ENCODE measurements at regions not wholly inside any gene's neighbourhood (a gene's known extent, or its start where the extent isn't known, plus 50 kb on each side); places are given as distances from the start of the nearest gene placed in this dataset.

DNA sequence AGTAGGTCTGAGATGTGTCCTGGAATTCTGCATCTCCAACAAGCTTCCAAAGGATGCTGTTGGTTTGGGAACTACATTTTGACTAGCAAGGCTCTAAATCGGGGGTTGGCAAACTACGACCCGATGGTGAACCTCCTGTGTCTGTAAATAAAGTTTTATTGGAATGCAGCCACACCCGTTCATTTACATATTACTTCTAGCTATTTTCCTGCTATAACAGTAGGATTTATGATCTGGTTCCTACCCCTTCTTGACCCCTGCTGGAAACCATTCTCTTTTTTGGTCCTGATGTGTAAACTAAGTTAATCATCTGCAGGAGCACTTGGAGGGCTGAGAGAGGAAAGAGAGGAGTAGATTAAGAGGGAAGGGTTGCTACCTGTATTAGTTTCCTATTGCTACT, 454.5 kb downstream of the RASEF start:
- H3K4me3 ChIP-seq (ENCODE audit: low read depth in 1 of 2, low read length in 2 of 2), result no peak overlapping the region
- H3K4me1 ChIP-seq (ENCODE audit: control insufficient read depth in 2 of 2, insufficient read depth in 2 of 2, low read length in 1 of 2), result no peaks in the 10 kb centered on the region
- H3K27ac ChIP-seq (ENCODE audit: low read depth in 2 of 2, low read length in 1 of 2), result no peak overlapping the region
- no peaks in the 10 kb centered on the region for H3K36me3 ChIP-seq (ENCODE audit: control insufficient read depth in 2 of 2, insufficient read depth in 2 of 2, low read length in 1 of 2)
- no peaks in the 10 kb centered on the region for H3K27me3 ChIP-seq (ENCODE audit: control insufficient read depth in 1 of 2, insufficient read depth in 2 of 2, low read length in 2 of 2)
- no peaks in the 10 kb centered on the region for H3K9me3 ChIP-seq (ENCODE audit: control insufficient read depth in 2 of 2, insufficient read depth in 1 of 2, low read depth in 1 of 2, low read length in 1 of 2)
- WGBS, 2 donors, result 51 to 65% methylated on average over 4 of the region's 4 CpGs

DNA sequence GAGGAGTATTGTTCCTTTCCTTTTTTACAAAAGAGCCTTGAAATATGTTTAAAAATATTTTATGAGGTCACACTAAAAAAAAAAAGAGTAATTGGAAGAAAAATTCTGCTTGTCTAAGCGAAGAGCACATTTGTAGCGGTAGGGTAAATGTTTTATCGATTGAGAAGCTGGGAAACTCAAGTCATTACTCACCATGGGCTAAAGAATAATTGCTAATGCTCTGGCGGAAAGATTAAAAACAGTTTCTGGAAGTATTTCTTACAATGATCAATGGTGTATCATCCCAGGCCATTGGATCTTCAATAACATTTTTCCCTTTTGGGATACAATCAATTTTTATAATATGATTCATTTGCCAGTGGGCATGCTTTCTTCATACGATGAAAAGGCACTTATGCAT, 450.0 kb downstream of the RASEF start:
- WGBS, 2 donors, result 79 to 80% methylated on average over 5 of the region's 5 CpGs
- no peaks in the 10 kb centered on the region for H3K9me3 ChIP-seq (ENCODE audit: control insufficient read depth in 2 of 2, insufficient read depth in 1 of 2, low read depth in 1 of 2, low read length in 1 of 2)
- H3K27ac ChIP-seq (ENCODE audit: low read depth in 2 of 2, low read length in 1 of 2), result no peak overlapping the region
- H3K4me1 ChIP-seq (ENCODE audit: control insufficient read depth in 2 of 2, insufficient read depth in 2 of 2, low read length in 1 of 2), result no peaks in the 10 kb centered on the region
- no peak overlapping the region for H3K4me3 ChIP-seq (ENCODE audit: low read depth in 1 of 2, low read length in 2 of 2)
- no peaks in the 10 kb centered on the region for H3K27me3 ChIP-seq (ENCODE audit: control insufficient read depth in 1 of 2, insufficient read depth in 2 of 2, low read length in 2 of 2)
- H3K36me3 ChIP-seq (ENCODE audit: control insufficient read depth in 2 of 2, insufficient read depth in 2 of 2, low read length in 1 of 2), result no peaks in the 10 kb centered on the region

- 92 to 93% methylated on average over 3 of the region's 3 CpGs for WGBS, 2 donors
- H3K27me3 ChIP-seq (ENCODE audit: control insufficient read depth in 1 of 2, insufficient read depth in 2 of 2, low read length in 2 of 2), result no peaks in the 10 kb centered on the region
- H3K27ac ChIP-seq (ENCODE audit: low read depth in 2 of 2, low read length in 1 of 2), result no peak overlapping the region
- no peaks in the 10 kb centered on the region for H3K9me3 ChIP-seq (ENCODE audit: control insufficient read depth in 2 of 2, insufficient read depth in 1 of 2, low read depth in 1 of 2, low read length in 1 of 2)
- no peaks in the 10 kb centered on the region for H3K36me3 ChIP-seq (ENCODE audit: control insufficient read depth in 2 of 2, insufficient read depth in 2 of 2, low read length in 1 of 2)
- H3K4me1 ChIP-seq (ENCODE audit: control insufficient read depth in 2 of 2, insufficient read depth in 2 of 2, low read length in 1 of 2), result no peaks in the 10 kb centered on the region
- H3K4me3 ChIP-seq (ENCODE audit: low read depth in 1 of 2, low read length in 2 of 2), result no peak overlapping the region
Measured at GRCh38 chr9:82613498-82613897, 449.4 kb downstream of the RASEF start.

DNA sequence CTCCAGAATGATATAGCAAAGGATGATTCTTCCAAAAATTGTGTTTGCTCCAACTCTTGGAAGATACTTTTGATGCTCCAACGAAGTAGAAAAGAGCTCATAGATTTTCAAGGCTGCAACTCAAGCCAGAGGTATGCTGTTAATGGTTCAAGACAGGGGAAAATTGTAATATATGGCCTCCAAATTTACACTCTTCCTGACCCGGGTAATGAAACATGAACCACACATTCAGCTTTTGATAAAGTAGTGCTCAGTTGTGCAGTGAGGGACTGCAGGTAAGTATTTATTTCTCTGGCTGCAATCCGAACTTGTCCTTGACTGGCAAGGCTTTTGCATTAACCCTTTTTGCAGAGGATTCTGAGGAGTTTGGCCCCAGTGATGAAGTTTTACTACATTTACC, 446.4 kb downstream of the RASEF start:
- H3K9me3 ChIP-seq (ENCODE audit: control insufficient read depth in 2 of 2, insufficient read depth in 1 of 2, low read depth in 1 of 2, low read length in 1 of 2), result no peaks in the 10 kb centered on the region

DNA sequence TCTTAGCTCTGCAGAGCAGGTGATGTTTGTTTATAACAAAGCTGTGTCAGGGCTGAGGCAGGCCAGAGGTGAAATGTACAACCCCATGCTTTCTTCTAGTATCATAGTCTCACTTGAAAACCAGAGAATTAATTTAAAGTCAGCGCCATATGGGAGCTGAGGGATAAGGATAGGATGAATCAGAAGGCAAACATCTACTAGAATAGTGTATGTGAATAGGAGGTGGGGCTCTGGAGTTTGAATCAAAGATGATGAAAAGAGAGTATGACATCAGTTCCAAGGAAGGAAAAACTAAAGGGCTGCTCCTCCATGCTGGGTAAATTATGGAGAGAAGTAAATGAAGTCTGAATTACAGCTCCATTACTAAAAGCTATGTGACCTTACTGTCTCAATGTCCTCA, 441.5 kb downstream of the RASEF start:
- Histone ChIP-seq H3K27me3 (ENCODE audit: control insufficient read depth in 1 of 2, insufficient read depth in 2 of 2, low read length in 2 of 2) (no peaks in the 10 kb centered on the region), H3K4me3 (ENCODE audit: low read depth in 1 of 2, low read length in 2 of 2) (no peak overlapping the region), H3K27ac (ENCODE audit: low read depth in 2 of 2, low read length in 1 of 2) (no peak overlapping the region), H3K4me1 (ENCODE audit: control insufficient read depth in 2 of 2, insufficient read depth in 2 of 2, low read length in 1 of 2) (no peaks in the 10 kb centered on the region), H3K9me3 (ENCODE audit: control insufficient read depth in 2 of 2, insufficient read depth in 1 of 2, low read depth in 1 of 2, low read length in 1 of 2) (no peaks in the 10 kb centered on the region), H3K36me3 (ENCODE audit: control insufficient read depth in 2 of 2, insufficient read depth in 2 of 2, low read length in 1 of 2) (no peaks in the 10 kb centered on the region)
- WGBS, 2 donors, result 49 to 67% methylated on average over 1 of the region's 1 CpG

More for the DNA sequence above, 446.4 kb downstream of the RASEF start:
- WGBS, 2 donors, result 73 to 76% methylated on average over 3 of the region's 3 CpGs
- Histone ChIP-seq H3K36me3 (ENCODE audit: control insufficient read depth in 2 of 2, insufficient read depth in 2 of 2, low read length in 1 of 2) (no peaks in the 10 kb centered on the region), H3K4me1 (ENCODE audit: control insufficient read depth in 2 of 2, insufficient read depth in 2 of 2, low read length in 1 of 2) (no peaks in the 10 kb centered on the region), H3K27ac (ENCODE audit: low read depth in 2 of 2, low read length in 1 of 2) (no peak overlapping the region), H3K27me3 (ENCODE audit: control insufficient read depth in 1 of 2, insufficient read depth in 2 of 2, low read length in 2 of 2) (no peaks in the 10 kb centered on the region), H3K4me3 (ENCODE audit: low read depth in 1 of 2, low read length in 2 of 2) (no peak overlapping the region)

GRCh38 chr9:82637368-82637767, 425.6 kb downstream of the RASEF start:
- Histone ChIP-seq H3K9me3 (ENCODE audit: control insufficient read depth in 2 of 2, insufficient read depth in 1 of 2, low read depth in 1 of 2, low read length in 1 of 2) (peaks cover 4 to 7% of the 10 kb centered on the region in 2 donors), H3K36me3 (ENCODE audit: control insufficient read depth in 2 of 2, insufficient read depth in 2 of 2, low read length in 1 of 2) (no peaks in the 10 kb centered on the region), H3K27me3 (ENCODE audit: control insufficient read depth in 1 of 2, insufficient read depth in 2 of 2, low read length in 2 of 2) (no peaks in the 10 kb centered on the region), H3K27ac (ENCODE audit: low read depth in 2 of 2, low read length in 1 of 2) (no peak overlapping the region), H3K4me1 (ENCODE audit: control insufficient read depth in 2 of 2, insufficient read depth in 2 of 2, low read length in 1 of 2) (no peaks in the 10 kb centered on the region), H3K4me3 (ENCODE audit: low read depth in 1 of 2, low read length in 2 of 2) (no peak overlapping the region)
- whole genome bisulfite sequencing, 2 donors, result 78 to 81% methylated on average over 3 of the region's 3 CpGs

- no peaks in the 10 kb centered on the region for H3K36me3 ChIP-seq (ENCODE audit: control insufficient read depth in 2 of 2, insufficient read depth in 2 of 2, low read length in 1 of 2)
- H3K4me1 ChIP-seq (ENCODE audit: control insufficient read depth in 2 of 2, insufficient read depth in 2 of 2, low read length in 1 of 2), result no peaks in the 10 kb centered on the region
- no peaks in the 10 kb centered on the region for H3K27me3 ChIP-seq (ENCODE audit: control insufficient read depth in 1 of 2, insufficient read depth in 2 of 2, low read length in 2 of 2)
- no peak overlapping the region for H3K4me3 ChIP-seq (ENCODE audit: low read depth in 1 of 2, low read length in 2 of 2)
- no peaks in the 10 kb centered on the region for H3K9me3 ChIP-seq (ENCODE audit: control insufficient read depth in 2 of 2, insufficient read depth in 1 of 2, low read depth in 1 of 2, low read length in 1 of 2)
- H3K27ac ChIP-seq (ENCODE audit: low read depth in 2 of 2, low read length in 1 of 2), result no peak overlapping the region
- 66 to 67% methylated on average over 2 of the region's 2 CpGs for WGBS, 2 donors
Measured at GRCh38 chr9:82645600-82645999, 417.3 kb downstream of the RASEF start.

DNA sequence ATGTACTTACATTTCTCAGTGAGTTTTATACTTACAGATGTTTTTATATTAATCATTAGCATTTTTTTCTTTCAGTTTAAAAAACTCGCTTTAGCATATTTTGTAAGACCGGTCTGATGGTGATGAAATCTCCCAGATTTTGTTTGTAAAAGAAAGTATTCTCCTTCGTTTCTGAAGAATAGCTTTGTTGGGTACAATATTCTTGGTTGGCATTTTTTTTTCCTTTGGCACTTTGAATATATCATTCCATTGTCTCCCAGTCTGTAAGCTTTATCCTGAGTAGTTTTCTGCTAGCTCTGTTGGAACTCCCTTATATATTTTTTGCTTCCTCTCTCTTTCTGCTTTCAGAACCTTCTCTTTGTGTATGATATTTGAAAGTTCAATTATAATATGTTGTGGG, 412.6 kb downstream of the RASEF start:
- H3K9me3 ChIP-seq (ENCODE audit: control insufficient read depth in 2 of 2, insufficient read depth in 1 of 2, low read depth in 1 of 2, low read length in 1 of 2), result peaks cover 0 to 6% of the 10 kb centered on the region in 2 donors
- H3K4me3 ChIP-seq (ENCODE audit: low read depth in 1 of 2, low read length in 2 of 2), result no peak overlapping the region
- 82 to 85% methylated on average over 3 of the region's 3 CpGs for WGBS, 2 donors
- H3K36me3 ChIP-seq (ENCODE audit: control insufficient read depth in 2 of 2, insufficient read depth in 2 of 2, low read length in 1 of 2), result no peaks in the 10 kb centered on the region
- H3K4me1 ChIP-seq (ENCODE audit: control insufficient read depth in 2 of 2, insufficient read depth in 2 of 2, low read length in 1 of 2), result no peaks in the 10 kb centered on the region
- H3K27me3 ChIP-seq (ENCODE audit: control insufficient read depth in 1 of 2, insufficient read depth in 2 of 2, low read length in 2 of 2), result no peaks in the 10 kb centered on the region
- no peak overlapping the region for H3K27ac ChIP-seq (ENCODE audit: low read depth in 2 of 2, low read length in 1 of 2)

DNA sequence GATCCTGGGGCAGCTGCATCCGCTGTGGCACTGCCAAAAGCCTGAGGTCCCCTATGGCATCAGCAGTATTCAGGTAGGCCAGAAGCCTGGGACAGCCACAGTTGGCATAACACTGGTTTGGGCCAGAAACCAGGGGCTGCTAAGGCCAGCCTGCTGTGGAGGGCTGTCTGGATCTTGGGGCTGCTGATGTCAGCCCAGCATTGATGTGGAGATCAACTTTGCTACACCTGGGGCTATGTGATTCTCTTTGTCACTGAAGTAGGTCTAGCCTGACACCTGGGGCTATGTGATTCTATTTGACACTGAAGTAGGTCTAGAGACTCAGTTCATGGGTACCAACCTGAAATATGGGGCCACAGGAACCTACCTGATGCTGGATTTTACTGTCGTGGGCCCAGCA, 411.5 kb downstream of the RASEF start:
- Histone ChIP-seq H3K27me3 (ENCODE audit: control insufficient read depth in 1 of 2, insufficient read depth in 2 of 2, low read length in 2 of 2) (no peaks in the 10 kb centered on the region), H3K36me3 (ENCODE audit: control insufficient read depth in 2 of 2, insufficient read depth in 2 of 2, low read length in 1 of 2) (no peaks in the 10 kb centered on the region), H3K4me1 (ENCODE audit: control insufficient read depth in 2 of 2, insufficient read depth in 2 of 2, low read length in 1 of 2) (no peaks in the 10 kb centered on the region), H3K9me3 (ENCODE audit: control insufficient read depth in 2 of 2, insufficient read depth in 1 of 2, low read depth in 1 of 2, low read length in 1 of 2) (peaks cover 0 to 6% of the 10 kb centered on the region in 2 donors), H3K4me3 (ENCODE audit: low read depth in 1 of 2, low read length in 2 of 2) (no peak overlapping the region), H3K27ac (ENCODE audit: low read depth in 2 of 2, low read length in 1 of 2) (no peak overlapping the region)
- 80 to 87% methylated on average over 2 of the region's 2 CpGs for WGBS, 2 donors

- no peaks in the 10 kb centered on the region for H3K36me3 ChIP-seq (ENCODE audit: control insufficient read depth in 2 of 2, insufficient read depth in 2 of 2, low read length in 1 of 2)
Measured at GRCh38 chr9:82665324-82665723, 397.6 kb downstream of the RASEF start.

More at GRCh38 chr9:82665324-82665723, 397.6 kb downstream of the RASEF start:
- Histone ChIP-seq H3K27ac (ENCODE audit: low read depth in 2 of 2, low read length in 1 of 2) (no peak overlapping the region), H3K9me3 (ENCODE audit: control insufficient read depth in 2 of 2, insufficient read depth in 1 of 2, low read depth in 1 of 2, low read length in 1 of 2) (no peaks in the 10 kb centered on the region), H3K4me3 (ENCODE audit: low read depth in 1 of 2, low read length in 2 of 2) (no peak overlapping the region), H3K27me3 (ENCODE audit: control insufficient read depth in 1 of 2, insufficient read depth in 2 of 2, low read length in 2 of 2) (no peaks in the 10 kb centered on the region), H3K4me1 (ENCODE audit: control insufficient read depth in 2 of 2, insufficient read depth in 2 of 2, low read length in 1 of 2) (no peaks in the 10 kb centered on the region)
- whole genome bisulfite sequencing, 2 donors, result 52 to 54% methylated on average over 3 of the region's 3 CpGs
